H9 (cell line): ENCODE measurements at regions not wholly inside any gene's neighbourhood (a gene's known extent, or its start where the extent isn't known, plus 50 kb on each side); places are given as distances from the start of the nearest gene placed in this dataset.

Experiments used
- DNase-seq: peaks from one replicate; pipeline ENCODE4 v3.0.0-alpha.2; 2017
- H2AFZ ChIP-seq: one replicate; pipeline ENCODE4 v1.6.1; 2013; ENCODE audit warnings: mild to moderate bottlenecking, low read length, control low read depth, moderate library complexity
- H2AK5ac ChIP-seq: 2 replicates; pipeline ENCODE4 v1.6.1; 2013; ENCODE audit warnings: low read length, control low read depth, mixed read lengths; ENCODE audit not compliant: insufficient read length
- H2BK120ac ChIP-seq: one replicate; pipeline ENCODE4 v1.6.1; 2013; ENCODE audit warnings: low read depth, mild to moderate bottlenecking, low read length, control low read depth, inconsistent platforms; ENCODE audit not compliant: poor library complexity, severe bottlenecking
- H2BK12ac ChIP-seq: 2 replicates; pipeline ENCODE4 v1.6.1; 2013; ENCODE audit warnings: low read length, control low read depth, mixed read lengths, low read depth; ENCODE audit not compliant: insufficient read length
- H2BK15ac ChIP-seq: 2 replicates; pipeline ENCODE4 v1.6.1; 2013; ENCODE audit warnings: low read depth, low read length, control low read depth
- H2BK20ac ChIP-seq: one replicate; pipeline ENCODE4 v1.6.1; 2013; ENCODE audit warnings: low read depth, mild to moderate bottlenecking, low read length, control low read depth, inconsistent platforms; ENCODE audit not compliant: poor library complexity, severe bottlenecking
- H2BK5ac ChIP-seq: 2 replicates; pipeline ENCODE4 v1.6.1; 2013; ENCODE audit warnings: low read length, control low read depth, mixed read lengths; ENCODE audit not compliant: insufficient read length
- H3K14ac ChIP-seq: 2 replicates; pipeline ENCODE4 v1.6.1; 2013; ENCODE audit warnings: low read length, control low read depth; ENCODE audit not compliant: insufficient read depth
- H3K18ac ChIP-seq: 2 replicates; pipeline ENCODE4 v1.6.1; 2013; ENCODE audit warnings: low read depth, mild to moderate bottlenecking, mixed read lengths, low read length, control low read depth; ENCODE audit not compliant: insufficient read length
- H3K23ac ChIP-seq: 2 replicates; pipeline ENCODE4 v1.6.1; 2013; ENCODE audit warnings: low read length, control low read depth, mixed read lengths, low read depth; ENCODE audit not compliant: insufficient read length
- H3K23me2 ChIP-seq: 2 replicates; pipeline ENCODE4 v1.6.1; 2013; ENCODE audit warnings: low read depth, mild to moderate bottlenecking, mixed read lengths, low read length, control low read depth; ENCODE audit not compliant: insufficient read length, poor library complexity, severe bottlenecking
- H3K27ac ChIP-seq: 2 replicates; pipeline ENCODE4 v1.5.1; 2013; ENCODE audit warnings: low read length, control low read depth, mixed read lengths, low read depth; ENCODE audit not compliant: insufficient read length
- H3K27me3 ChIP-seq: 2 replicates; pipeline ENCODE4 v1.6.1; 2013; ENCODE audit warnings: low read length, control low read depth, inconsistent platforms; ENCODE audit not compliant: insufficient read depth
- H3K4ac ChIP-seq: 2 replicates; pipeline ENCODE4 v1.6.1; 2013; ENCODE audit warnings: low read depth, mild to moderate bottlenecking, control low read depth, inconsistent platforms, low read length, moderate library complexity
- H3K4me1 ChIP-seq: 2 replicates; pipeline ENCODE4 v1.6.1; 2013; ENCODE audit warnings: low read length, control low read depth, inconsistent platforms; ENCODE audit not compliant: insufficient read depth
- H3K4me2 ChIP-seq: 2 replicates; pipeline ENCODE4 v1.6.1; 2013; ENCODE audit warnings: low read length, control low read depth, mixed read lengths; ENCODE audit not compliant: insufficient read length, insufficient read depth
- H3K56ac ChIP-seq: 2 replicates; pipeline ENCODE4 v1.6.1; 2013; ENCODE audit warnings: low read depth, mild to moderate bottlenecking, mixed read lengths, low read length, control low read depth; ENCODE audit not compliant: insufficient read length
- H3K79me1 ChIP-seq: 2 replicates; pipeline ENCODE4 v1.6.1; 2013; ENCODE audit warnings: low read depth, mild to moderate bottlenecking, moderate library complexity, low read length, control low read depth, inconsistent platforms; ENCODE audit not compliant: insufficient read depth, poor library complexity, severe bottlenecking
- H3K79me2 ChIP-seq: 2 replicates; pipeline ENCODE4 v1.6.1; 2013; ENCODE audit warnings: low read length, control low read depth, inconsistent platforms; ENCODE audit not compliant: insufficient read depth
- H3K9ac ChIP-seq: 2 replicates; pipeline ENCODE4 v1.6.1; 2013; ENCODE audit warnings: low read length, control low read depth, mixed read lengths; ENCODE audit not compliant: insufficient read length; ENCODE audit errors: extremely low read depth
- H3K9me3 ChIP-seq: one replicate; pipeline ENCODE4 v1.6.1; 2013; ENCODE audit warnings: low read depth, low read length, inconsistent platforms; ENCODE audit not compliant: control insufficient read depth
- H3T11ph ChIP-seq: one replicate; pipeline ENCODE4 v1.6.1; 2013; ENCODE audit warnings: mild to moderate bottlenecking, low read length, control low read depth, inconsistent platforms
- H4K20me1 ChIP-seq: one replicate; pipeline ENCODE4 v1.6.1; 2013; ENCODE audit not compliant: control insufficient read depth, insufficient read length, insufficient read depth
- H4K5ac ChIP-seq: 2 replicates; pipeline ENCODE4 v1.6.1; 2013; ENCODE audit warnings: low read depth, mild to moderate bottlenecking, mixed read lengths, low read length, control low read depth; ENCODE audit not compliant: insufficient read length
- H4K8ac ChIP-seq: replicated peaks from 2 replicates; pipeline ENCODE4 v1.6.1; 2013; ENCODE audit warnings: low read length, control low read depth, mixed read lengths, low read depth; ENCODE audit not compliant: insufficient read length
- H4K91ac ChIP-seq: 2 replicates; pipeline ENCODE4 v1.6.1; 2013; ENCODE audit warnings: low read depth, mild to moderate bottlenecking, moderate library complexity, mixed read lengths, low read length, control low read depth; ENCODE audit not compliant: insufficient read length
- H3K27ac Mint-ChIP-seq, 3 experiments: 2 replicates in 2 of 3; 3 replicates in 1 of 3; pipeline ENCODE4 v1.8.0; 2020 to 2021; ENCODE audit warnings: mixed read lengths in 3 of 3, mild to moderate bottlenecking in 1 of 3, moderate library complexity in 1 of 3
- H3K27me3 Mint-ChIP-seq: 2 replicates; pipeline ENCODE4 v1.8.0; 2021; ENCODE audit warnings: low read depth, mild to moderate bottlenecking, moderate library complexity, mixed read lengths
- H3K36me3 Mint-ChIP-seq, 3 experiments: 2 replicates in 2 of 3; 3 replicates in 1 of 3; pipeline ENCODE4 v1.8.0; 2020 to 2021; ENCODE audit warnings: low read depth in 3 of 3, mixed read lengths in 3 of 3; ENCODE audit not compliant: insufficient read depth in 1 of 3
- H3K4me1 Mint-ChIP-seq, 2 experiments: 2 replicates each; pipeline ENCODE4 v1.8.0; 2020; ENCODE audit warnings: mixed read lengths in 2 of 2
- H3K4me3 Mint-ChIP-seq, 2 experiments: 2 replicates in 1 of 2; 3 replicates in 1 of 2; pipeline ENCODE4 v1.8.0; 2020 to 2021; ENCODE audit warnings: mild to moderate bottlenecking in 2 of 2, mixed read lengths in 2 of 2, moderate library complexity in 1 of 2
- H3K9me3 Mint-ChIP-seq, 2 experiments: 2 replicates in 1 of 2; 3 replicates in 1 of 2; pipeline ENCODE4 v1.8.0; 2020; ENCODE audit warnings: mild to moderate bottlenecking in 2 of 2, mixed read lengths in 2 of 2, moderate library complexity in 1 of 2
- CTCF ChIP-seq: fragments of 200-600 bp; sonication (generic); conservative IDR thresholded peaks from 3 replicates; pipeline ENCODE4 v1.8.0; 2021; ENCODE audit warnings: antibody characterized with exemption, mild to moderate bottlenecking
- WGBS: extraction: QIAGEN DNeasy Blood & Tissue Kit; methylation state at CpG from one replicate; pipeline ENCODE4 v1.1.7; 2013; ENCODE audit warnings: missing lambda C conversion rate, low lambda C conversion rate, mixed read lengths; ENCODE audit not compliant: insufficient read length; ENCODE audit errors: extremely low coverage; 5-methylcytosine and 5-hydroxymethylcytosine counted together

DNA sequence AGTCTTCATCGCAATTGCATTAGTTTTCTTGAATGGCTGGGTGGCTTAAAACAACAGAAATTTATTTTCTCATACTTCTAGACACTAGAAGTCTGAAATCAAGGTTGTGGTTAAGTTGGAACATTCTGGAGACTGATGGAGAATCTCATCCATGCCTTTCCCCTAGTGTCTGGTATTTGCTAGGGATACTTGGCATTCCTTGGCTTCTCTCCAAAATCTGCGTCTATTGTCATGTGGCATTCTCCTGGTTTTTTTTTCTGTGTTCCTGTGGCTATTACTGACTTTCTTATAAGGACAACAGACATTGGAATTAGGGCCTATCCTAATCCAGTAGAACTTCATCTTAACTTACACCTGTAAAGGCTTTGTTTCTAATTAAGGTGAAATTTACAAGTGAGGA, 272.8 kb upstream of the EPHA5 start:
- H3K27ac Mint-ChIP-seq, result peak overlapping the region in 2 of 3 experiments; percentile 29 to 77; a peak in 1 of 7 replicates
- no peaks in the 10 kb centered on the region for H4K20me1 ChIP-seq
- no peak overlapping the region for H2BK15ac ChIP-seq
- no peak overlapping the region for H3K4me3 Mint-ChIP-seq
- H3K4me1 Mint-ChIP-seq, result peaks cover 15 to 25% of the 10 kb centered on the region in 2 experiments
- H2AK5ac ChIP-seq, result no peak overlapping the region
- peaks cover 0 to 9% (median 0%) of the 10 kb centered on the region in 3 experiments; a peak in 5 of 7 replicates for H3K36me3 Mint-ChIP-seq
- no peak overlapping the region for H2BK5ac ChIP-seq
- no peak overlapping the region for H3K56ac ChIP-seq
- no peaks in the 10 kb centered on the region for H3K79me2 ChIP-seq
- H2AFZ ChIP-seq, result no peak overlapping the region
- no peak overlapping the region for H3K4me2 ChIP-seq
- H3K4ac ChIP-seq, result no peak overlapping the region
- no peak overlapping the region for H3K14ac ChIP-seq
- no peaks in the 10 kb centered on the region for H3K79me1 ChIP-seq
- no peak overlapping the region for H4K8ac ChIP-seq
- H3T11ph ChIP-seq, result no peak overlapping the region
- no peaks in the 10 kb centered on the region for H3K23me2 ChIP-seq
- WGBS, result no CpG with 5 or more reads among the region's 2 CpGs
- H4K5ac ChIP-seq, result no peak overlapping the region
- no peak overlapping the region for H4K91ac ChIP-seq
- no peak overlapping the region for H3K23ac ChIP-seq
- TF ChIP-seq CTCF, result peak; percentile 55
- no peak overlapping the region for H3K27ac ChIP-seq
- H3K27me3 Mint-ChIP-seq, result no peaks in the 10 kb centered on the region
- no peak overlapping the region for H2BK20ac ChIP-seq
- H2BK120ac ChIP-seq, result no peak overlapping the region
- H3K27me3 ChIP-seq, result no peaks in the 10 kb centered on the region
- H3K9me3 Mint-ChIP-seq, result peaks cover 0 to 2% of the 10 kb centered on the region in 2 experiments; a peak in 2 of 5 replicates
- no peak overlapping the region for H2BK12ac ChIP-seq
- H3K4me1 ChIP-seq, result peaks cover 3% of the 10 kb centered on the region; the same call in 1 of the 2 replicates
- no peak overlapping the region for H3K18ac ChIP-seq
- H3K9me3 ChIP-seq, result no peaks in the 10 kb centered on the region
- H3K9ac ChIP-seq, result no peak overlapping the region
- peak; percentile 44 for DNase-seq
